Stimulated activated CD8-positive, alpha-beta memory T cell treated with anti-CD3 and anti-CD28 coated beads, Interleukin-12 subunit alpha, Interleukin-12 subunit beta, amount 100 ng/mL, for 24 hours (primary cell): ENCODE measurements at regions not wholly inside any gene's neighbourhood (a gene's known extent, or its start where the extent isn't known, plus 50 kb on each side); places are given as distances from the start of the nearest gene placed in this dataset.
"Not testable (repeated sequence)": the region's sequence is repeated elsewhere in the genome, so short reads cannot be mapped to it uniquely, and the experiment has no call there.

ENCODE experiments used
- DNase-seq: peaks from one replicate; pipeline ENCODE4 v3.0.0-alpha.2; 2020; ENCODE audit errors: extremely low read depth

- DNase-seq = no peak
Observed at GRCh38 chr2:2484301-2484700, 153.2 kb upstream of the MYT1L start.

GRCh38 chr2:2482851-2483250 is 151.8 kb upstream of the MYT1L start:
- no peak for DNase-seq

- DNase-seq = no peak
Observed at GRCh38 chr2:2472881-2473280, 141.8 kb upstream of the MYT1L start.

- no peak for DNase-seq
Observed at GRCh38 chr2:2472044-2472443, 141.0 kb upstream of the MYT1L start.

GRCh38 chr2:2466534-2466933 is 135.5 kb upstream of the MYT1L start:
- DNase-seq = no peak

- no peak for DNase-seq
Observed at GRCh38 chr2:2464643-2465042, 133.6 kb upstream of the MYT1L start.

- no peak for DNase-seq
Observed at GRCh38 chr2:2464094-2464493, 133.0 kb upstream of the MYT1L start.

GRCh38 chr2:2456721-2457120 is 125.6 kb upstream of the MYT1L start:
- DNase-seq = no peak

- no peak for DNase-seq
Observed at GRCh38 chr2:2455151-2455550, 124.1 kb upstream of the MYT1L start.

- no peak for DNase-seq
Observed at GRCh38 chr2:2452961-2453360, 121.9 kb upstream of the MYT1L start.

GRCh38 chr2:2451275-2451674 is 120.2 kb upstream of the MYT1L start:
- not testable (repeated sequence) for DNase-seq

GRCh38 chr2:2448178-2448577 is 117.1 kb upstream of the MYT1L start:
- DNase-seq = no peak

GRCh38 chr2:2422621-2423020 is 91.5 kb upstream of the MYT1L start:
- DNase-seq = no peak

- DNase-seq = no peak
Observed at GRCh38 chr2:2413525-2413924, 82.5 kb upstream of the MYT1L start.

GRCh38 chr2:2410987-2411386 is 79.9 kb upstream of the MYT1L start:
- no peak for DNase-seq

GRCh38 chr2:2409481-2409880 is 78.4 kb upstream of the MYT1L start:
- no peak for DNase-seq

- DNase-seq = no peak
Observed at GRCh38 chr2:2405780-2406179, 74.7 kb upstream of the MYT1L start.

- no peak for DNase-seq
Observed at GRCh38 chr2:2400286-2401038, 69.4 kb upstream of the MYT1L start.

GRCh38 chr2:2399396-2399795 is 68.3 kb upstream of the MYT1L start:
- no peak for DNase-seq

GRCh38 chr2:2392332-2392731 is 61.3 kb upstream of the MYT1L start:
- DNase-seq = no peak

- DNase-seq = no peak
Observed at GRCh38 chr2:2389215-2389614, 58.1 kb upstream of the MYT1L start.
